Pancreas (tissue), 10 donors: ENCODE measurements at regions not wholly inside any gene's neighbourhood (a gene's known extent, or its start where the extent isn't known, plus 50 kb on each side); places are given as distances from the start of the nearest gene placed in this dataset.

ENCODE experiments used
- ATAC-seq, 4 donors: fragments of 200-7000 bp; cut with Tn5 transposase; one replicate each; pipeline versions ENCODE4 v1.8.0 to v1.9.1; 2020; ENCODE audit warnings: mild to moderate bottlenecking in 4 of 4, moderate library complexity in 4 of 4
- DNase-seq, 6 donors: peaks; one replicate each; pipeline ENCODE4 v3.0.0-alpha.2; 2020
- FAIRE-seq: peaks from 2 replicates; lab custom pipeline; 2012; peaks lifted over from hg19 to GRCh38; lab: Jason Lieb, UNC
- H3K27ac ChIP-seq, 4 donors: fragments of 200-600 bp; sonication (generic); 1 replicate in 3 of 4; 2 replicates in 1 of 4; pipeline versions ENCODE4 v1.5.0 to v1.8.0; 2020
- H3K27me3 ChIP-seq, 4 donors: fragments of 200-600 bp; one replicate each; pipeline ENCODE4 v1.8.0; 2021
- H3K36me3 ChIP-seq, 3 donors: fragments of 200-600 bp; sonication (generic) in 1 of 3; one replicate each; pipeline versions ENCODE4 v1.5.0 to v1.8.0; 2020 to 2021
- H3K4me1 ChIP-seq, 3 donors: fragments of 200-600 bp; one replicate each; pipeline ENCODE4 v1.8.0; 2021
- H3K4me3 ChIP-seq, 4 donors: fragments of 200-600 bp; sonication (generic) in 2 of 4; one replicate each; pipeline versions ENCODE4 v1.5.0 to v1.8.0; 2020 to 2021
- H3K9me3 ChIP-seq, 4 donors: fragments of 200-600 bp; one replicate each; pipeline ENCODE4 v1.8.0; 2021
- WGBS, 2 donors: extraction: QIAGEN DNeasy Blood & Tissue Kit; methylation state at CpG; one replicate each; pipeline ENCODE4 v1.1.7; 2013; 5-methylcytosine and 5-hydroxymethylcytosine counted together
- intact Hi-C, 3 donors: fragments of 100-400 bp; cut with DNase I; formaldehyde crosslinking; loops; one replicate each; pipeline versions ENCODE4 v1.11.1 to v1.14.2; 2022
- TF ChIP-seq, protein P1 (sequence below), 4 donors: fragments of 200-600 bp; sonication (generic) in 3 of 4; IDR thresholded peaks; one replicate each; pipeline versions ENCODE4 v1.5.0 to v1.8.0; 2021; ENCODE audit warnings: antibody characterized with exemption in 4 of 4
- donor health status: healthy with polysubstance abuse.
- donor health status: DM: no; HTN: no; CAD: no; lungs with moderate emphysema.
- donor health status: DM: no; HTN: no; CAD: no.
- donor health status: control.
- donor health status: control.
- donor health status: Bipolar disorder and iron deficiency.
- donor health status: DM: yes; HTN: yes; CAD: no.
- donor health status: DM: no; HTN: no; CAD: no.
- donor health status: DM: no; HTN: no; CAD: no.
- donor health status: DM: yes; HTN: yes; CAD: no.

DNA sequence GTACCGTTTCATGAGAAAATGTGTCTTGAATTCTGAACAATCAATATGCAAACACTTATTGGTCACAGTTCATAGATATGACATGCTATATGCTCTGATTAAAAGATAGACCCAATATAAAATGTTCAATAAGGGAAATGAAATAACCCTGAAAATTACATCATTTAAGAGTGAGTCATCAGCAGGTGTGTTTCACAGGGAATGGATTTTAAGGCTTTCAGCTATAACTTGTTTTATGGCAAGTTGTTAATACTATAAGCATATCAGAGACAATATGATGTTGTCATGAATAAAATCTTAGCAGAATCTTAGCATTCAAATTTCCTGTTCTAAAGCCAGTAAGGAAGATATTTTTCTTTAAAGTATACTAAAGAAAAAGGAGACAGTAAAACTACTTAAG lies 483.4 kb upstream of the PCDH9 start:
- no peak for ATAC-seq
- no peaks in the 10 kb centered on the region for H3K27me3 ChIP-seq
- H3K9me3 ChIP-seq: no peaks in the 10 kb centered on the region
- TF ChIP-seq, protein P1, sequence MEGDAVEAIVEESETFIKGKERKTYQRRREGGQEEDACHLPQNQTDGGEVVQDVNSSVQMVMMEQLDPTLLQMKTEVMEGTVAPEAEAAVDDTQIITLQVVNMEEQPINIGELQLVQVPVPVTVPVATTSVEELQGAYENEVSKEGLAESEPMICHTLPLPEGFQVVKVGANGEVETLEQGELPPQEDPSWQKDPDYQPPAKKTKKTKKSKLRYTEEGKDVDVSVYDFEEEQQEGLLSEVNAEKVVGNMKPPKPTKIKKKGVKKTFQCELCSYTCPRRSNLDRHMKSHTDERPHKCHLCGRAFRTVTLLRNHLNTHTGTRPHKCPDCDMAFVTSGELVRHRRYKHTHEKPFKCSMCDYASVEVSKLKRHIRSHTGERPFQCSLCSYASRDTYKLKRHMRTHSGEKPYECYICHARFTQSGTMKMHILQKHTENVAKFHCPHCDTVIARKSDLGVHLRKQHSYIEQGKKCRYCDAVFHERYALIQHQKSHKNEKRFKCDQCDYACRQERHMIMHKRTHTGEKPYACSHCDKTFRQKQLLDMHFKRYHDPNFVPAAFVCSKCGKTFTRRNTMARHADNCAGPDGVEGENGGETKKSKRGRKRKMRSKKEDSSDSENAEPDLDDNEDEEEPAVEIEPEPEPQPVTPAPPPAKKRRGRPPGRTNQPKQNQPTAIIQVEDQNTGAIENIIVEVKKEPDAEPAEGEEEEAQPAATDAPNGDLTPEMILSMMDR (IDR thresholded peaks at IDR 0.05): no peak
- no peaks in the 10 kb centered on the region for H3K36me3 ChIP-seq
- 39 to 50% methylated on average over 1 of the region's 1 CpG for WGBS, 2 donors
- no peak for FAIRE-seq
- no peak for DNase-seq
- no peak overlapping the region for H3K27ac ChIP-seq
- intact Hi-C loops: no loop called here
- H3K4me1 ChIP-seq: no peaks in the 10 kb centered on the region
- H3K4me3 ChIP-seq: no peak overlapping the region

DNA sequence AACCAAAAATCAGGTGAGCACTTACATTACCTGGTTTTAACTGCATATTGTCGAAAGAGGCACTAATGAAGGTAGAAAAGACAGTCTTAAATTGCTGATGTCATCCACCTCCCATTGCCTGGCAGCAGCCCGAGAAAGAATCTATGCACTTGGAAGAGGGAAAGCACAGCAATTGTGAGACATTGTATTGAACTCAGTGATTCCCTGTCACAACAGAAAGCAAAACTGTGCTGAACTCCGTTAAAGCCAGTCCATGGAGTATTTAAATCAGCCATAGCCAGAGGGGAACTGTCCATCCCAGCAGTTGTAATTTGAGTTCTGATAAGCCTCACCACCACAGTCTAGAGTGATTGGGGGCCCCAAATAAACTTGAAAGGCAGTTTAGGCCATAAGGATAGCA lies 466.6 kb upstream of the PCDH9 start:
- Histone ChIP-seq H3K4me3 (no peak overlapping the region), H3K27ac (no peak overlapping the region), H3K9me3 (no peaks in the 10 kb centered on the region), H3K4me1 (no peaks in the 10 kb centered on the region), H3K27me3 (no peaks in the 10 kb centered on the region), H3K36me3 (no peaks in the 10 kb centered on the region)
- 44 to 59% methylated on average over 3 of the region's 3 CpGs for WGBS, 2 donors
- no peak for FAIRE-seq
- no peak for ATAC-seq
- no peak for DNase-seq
- intact Hi-C loops: no loop called here
- TF ChIP-seq, protein P1 (IDR thresholded peaks at IDR 0.05): no peak

DNA sequence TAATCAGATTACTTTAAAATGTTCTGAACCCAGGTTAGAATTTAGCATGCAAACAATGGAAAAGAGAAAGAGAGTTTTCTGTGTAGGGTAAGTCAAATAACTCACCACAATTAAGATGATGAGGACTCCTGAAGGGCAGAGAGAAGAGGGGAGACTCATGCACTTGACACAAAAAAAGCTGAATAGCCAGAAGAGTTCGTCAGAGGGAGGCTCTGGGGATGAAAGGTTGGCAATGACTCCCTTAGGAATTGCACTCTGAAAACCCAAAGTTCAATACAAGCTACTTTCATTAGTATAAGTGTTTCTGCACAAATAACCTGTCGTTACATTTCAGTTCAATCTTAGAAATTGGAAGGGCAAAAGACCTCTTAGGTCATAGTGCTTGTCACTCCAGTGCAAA lies 434.4 kb upstream of the PCDH9 start:
- TF ChIP-seq, protein P1 (IDR thresholded peaks at IDR 0.05): no peak
- Histone ChIP-seq H3K27ac (no peak overlapping the region), H3K27me3 (no peaks in the 10 kb centered on the region), H3K4me1 (no peaks in the 10 kb centered on the region), H3K4me3 (no peak overlapping the region), H3K9me3 (no peaks in the 10 kb centered on the region), H3K36me3 (no peaks in the 10 kb centered on the region)
- FAIRE-seq (no peak), DNase-seq (no peak), ATAC-seq (no peak)
- intact Hi-C loops: no loop called here
- 24 to 29% methylated on average over 2 of the region's 2 CpGs for WGBS, 2 donors

DNA sequence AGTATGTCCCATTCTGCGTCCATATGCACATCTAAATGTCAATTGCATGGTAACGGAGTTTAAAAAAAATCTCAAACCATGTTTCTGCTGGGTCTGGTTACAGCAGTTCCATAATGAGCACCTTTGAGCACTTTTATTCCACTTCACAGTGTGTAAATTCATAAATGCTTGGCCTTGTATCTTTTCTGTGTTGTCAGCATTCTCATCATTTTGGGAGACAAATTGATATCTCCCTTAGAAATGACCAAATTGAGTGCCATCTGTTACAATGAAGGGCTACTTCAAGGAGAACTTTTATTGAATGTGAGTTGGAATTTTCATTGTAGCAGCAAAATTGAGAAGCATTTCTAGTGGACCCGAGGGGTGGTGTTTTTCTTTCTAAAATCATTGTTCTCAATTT lies 432.9 kb upstream of the PCDH9 start:
- intact Hi-C loops: no loop called here
- FAIRE-seq: no peak

DNA sequence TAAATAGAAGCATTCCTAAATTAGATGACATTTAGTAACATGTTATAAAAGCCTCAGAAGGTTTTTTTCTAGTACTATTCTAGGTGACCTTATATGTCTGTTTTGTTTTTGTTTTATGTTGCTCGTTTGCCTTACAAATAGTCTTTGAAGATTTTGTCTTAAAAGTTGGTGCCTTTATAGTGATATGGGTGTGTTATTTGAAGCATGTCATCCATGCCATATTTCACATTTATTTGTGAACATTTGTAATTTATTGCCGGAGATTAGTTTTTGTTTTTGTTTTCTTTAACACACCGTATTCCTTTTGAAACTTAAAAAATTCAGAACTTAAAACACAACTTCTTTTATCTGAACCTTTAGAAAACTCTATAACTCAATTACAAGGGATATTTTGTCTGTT lies 422.8 kb upstream of the PCDH9 start:
- FAIRE-seq (no peak), ATAC-seq (no peak)
- H3K27me3 ChIP-seq: peaks cover 0 to 8% (median 0%) of the 10 kb centered on the region in 4 donors

More for the DNA sequence above, 432.9 kb upstream of the PCDH9 start:
- no peaks in the 10 kb centered on the region for H3K9me3 ChIP-seq
- no peak for DNase-seq
- TF ChIP-seq, protein P1 (IDR thresholded peaks at IDR 0.05): no peak
- H3K27ac ChIP-seq: no peak overlapping the region
- no peaks in the 10 kb centered on the region for H3K36me3 ChIP-seq
- H3K4me3 ChIP-seq: no peak overlapping the region
- H3K4me1 ChIP-seq: no peaks in the 10 kb centered on the region
- ATAC-seq: no peak
- no peaks in the 10 kb centered on the region for H3K27me3 ChIP-seq
- WGBS, 2 donors: 55 to 70% methylated on average over 3 of the region's 3 CpGs

More for the DNA sequence above, 422.8 kb upstream of the PCDH9 start:
- 61% methylated on average over 3 of the region's 3 CpGs for WGBS, 2 donors
- TF ChIP-seq, protein P1 (IDR thresholded peaks at IDR 0.05): no peak
- Histone ChIP-seq H3K4me3 (no peak overlapping the region), H3K4me1 (no peaks in the 10 kb centered on the region), H3K27ac (no peak overlapping the region), H3K36me3 (no peaks in the 10 kb centered on the region), H3K9me3 (no peaks in the 10 kb centered on the region)
- intact Hi-C loops: no loop called here
- no peak for DNase-seq
